ENCODE measurements at regions not wholly inside any gene's neighbourhood (a gene's known extent, or its start where the extent isn't known, plus 50 kb on each side); places are given as distances from the start of the nearest gene placed in this dataset.

DNA sequence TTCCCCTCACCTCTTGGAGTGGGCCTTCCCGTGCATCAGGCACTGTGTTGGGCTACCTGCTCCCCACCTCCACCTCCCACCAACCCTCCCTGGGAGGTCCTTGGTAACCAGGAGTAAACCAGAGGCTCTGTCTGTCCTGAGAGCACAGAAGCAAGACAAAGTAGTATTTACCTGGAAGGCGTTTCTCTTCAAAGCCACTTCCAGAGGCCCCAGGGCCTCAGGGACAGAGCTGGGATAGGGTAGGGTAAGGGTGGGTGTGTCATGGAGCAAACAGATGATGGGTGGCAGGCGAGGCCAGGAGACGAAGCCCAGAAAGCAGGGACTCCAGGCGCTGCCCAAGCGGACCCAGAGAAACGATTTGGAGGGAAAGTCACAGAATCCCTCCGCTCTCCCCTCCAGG is 77.2 kb upstream of the TARDBP start:
- TF ChIP-seq, protein P1, sequence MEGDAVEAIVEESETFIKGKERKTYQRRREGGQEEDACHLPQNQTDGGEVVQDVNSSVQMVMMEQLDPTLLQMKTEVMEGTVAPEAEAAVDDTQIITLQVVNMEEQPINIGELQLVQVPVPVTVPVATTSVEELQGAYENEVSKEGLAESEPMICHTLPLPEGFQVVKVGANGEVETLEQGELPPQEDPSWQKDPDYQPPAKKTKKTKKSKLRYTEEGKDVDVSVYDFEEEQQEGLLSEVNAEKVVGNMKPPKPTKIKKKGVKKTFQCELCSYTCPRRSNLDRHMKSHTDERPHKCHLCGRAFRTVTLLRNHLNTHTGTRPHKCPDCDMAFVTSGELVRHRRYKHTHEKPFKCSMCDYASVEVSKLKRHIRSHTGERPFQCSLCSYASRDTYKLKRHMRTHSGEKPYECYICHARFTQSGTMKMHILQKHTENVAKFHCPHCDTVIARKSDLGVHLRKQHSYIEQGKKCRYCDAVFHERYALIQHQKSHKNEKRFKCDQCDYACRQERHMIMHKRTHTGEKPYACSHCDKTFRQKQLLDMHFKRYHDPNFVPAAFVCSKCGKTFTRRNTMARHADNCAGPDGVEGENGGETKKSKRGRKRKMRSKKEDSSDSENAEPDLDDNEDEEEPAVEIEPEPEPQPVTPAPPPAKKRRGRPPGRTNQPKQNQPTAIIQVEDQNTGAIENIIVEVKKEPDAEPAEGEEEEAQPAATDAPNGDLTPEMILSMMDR (conservative IDR thresholded peaks at IDR 0.05), result no peak
- no peak for TF ChIP-seq ZFX (IDR thresholded peaks at IDR 0.05)

Data from C4-2B (cell line).